Left lung (tissue), 4 donors: ENCODE measurements at regions not wholly inside any gene's neighbourhood (a gene's known extent, or its start where the extent isn't known, plus 50 kb on each side); places are given as distances from the start of the nearest gene placed in this dataset.

Experiments
- ATAC-seq: fragments of 200-7000 bp; cut with Tn5 transposase; one replicate; pipeline ENCODE4 v1.9.1; 2020; ENCODE audit warnings: moderate library complexity
- DNase-seq, 4 donors: peaks; one replicate each; pipeline ENCODE4 v3.0.0-alpha.2; 2013 to 2020
- H3K27ac ChIP-seq, 2 donors: fragments of 200-600 bp; sonication (generic) in 1 of 2; one replicate each; pipeline versions ENCODE4 v1.5.0 to v1.8.0; 2020 to 2021
- H3K27me3 ChIP-seq, 2 donors: fragments of 200-600 bp; sonication (generic) in 1 of 2; one replicate each; pipeline versions ENCODE4 v1.5.0 to v1.8.0; 2020 to 2021
- H3K36me3 ChIP-seq, 2 donors: fragments of 200-600 bp; sonication (generic) in 1 of 2; one replicate each; pipeline versions ENCODE4 v1.5.0 to v1.8.0; 2020 to 2021
- H3K4me1 ChIP-seq, 2 donors: fragments of 200-600 bp; one replicate each; pipeline ENCODE4 v1.8.0; 2021
- H3K4me3 ChIP-seq, 2 donors: fragments of 200-600 bp; sonication (generic) in 1 of 2; one replicate each; pipeline versions ENCODE4 v1.5.0 to v1.8.0; 2020 to 2021; ENCODE audit warnings: mild to moderate bottlenecking in 1 of 2
- H3K9me3 ChIP-seq, 2 donors: fragments of 200-600 bp; sonication (generic) in 1 of 2; one replicate each; pipeline versions ENCODE4 v1.5.0 to v1.8.0; 2020 to 2021
- CTCF ChIP-seq, 2 donors: fragments of 200-600 bp; sonication (generic) in 1 of 2; IDR thresholded peaks; one replicate each; pipeline versions ENCODE4 v1.5.0 to v1.8.0; 2021; ENCODE audit warnings: antibody characterized with exemption in 2 of 2
- intact Hi-C, 2 donors: fragments of 100-400 bp; cut with DNase I; formaldehyde crosslinking; loops; one replicate each; pipeline versions ENCODE4 v1.11.2 to v1.14.2; 2022
- donor health status: DM: no; HTN: yes; CAD: no.
- donor health status: DM: no; HTN: no; CAD: no.

- no peak for DNase-seq
- Histone ChIP-seq H3K4me3 (no peak overlapping the region), H3K27ac (no peak overlapping the region), H3K4me1 (peaks cover 4 to 5% of the 10 kb centered on the region in 2 donors), H3K36me3 (no peaks in the 10 kb centered on the region), H3K27me3 (peaks cover 0 to 8% of the 10 kb centered on the region in 2 donors), H3K9me3 (no peaks in the 10 kb centered on the region)
- no peak for TF ChIP-seq CTCF (IDR thresholded peaks at IDR 0.05)
- no peak for ATAC-seq
- intact Hi-C loops: no loop called here
These were observed 277.9 kb upstream of the THBS1 start for GRCh38 chr15:39302936-39303335.

- no peak overlapping the region for H3K27ac ChIP-seq
- intact Hi-C loops: no loop called here
- H3K4me1 ChIP-seq: peaks cover 4 to 5% of the 10 kb centered on the region in 2 donors
- no peaks in the 10 kb centered on the region for H3K36me3 ChIP-seq
- TF ChIP-seq CTCF (IDR thresholded peaks at IDR 0.05): no peak
- H3K9me3 ChIP-seq: no peaks in the 10 kb centered on the region
- H3K4me3 ChIP-seq: no peak overlapping the region
- peaks cover 0 to 8% of the 10 kb centered on the region in 2 donors for H3K27me3 ChIP-seq
- ATAC-seq (no peak), DNase-seq (no peak)
These were observed 276.6 kb upstream of the THBS1 start for GRCh38 chr15:39304201-39304841.

GRCh38 chr15:39304931-39305728, 275.7 kb upstream of the THBS1 start:
- Histone ChIP-seq H3K9me3 (no peaks in the 10 kb centered on the region), H3K27ac (no peak overlapping the region), H3K4me1 (peaks cover 4 to 5% of the 10 kb centered on the region in 2 donors), H3K4me3 (no peak overlapping the region), H3K36me3 (no peaks in the 10 kb centered on the region), H3K27me3 (peaks cover 0 to 8% of the 10 kb centered on the region in 2 donors)
- intact Hi-C loops: no loop called here
- DNase-seq: no peak
- no peak for ATAC-seq
- no peak for TF ChIP-seq CTCF (IDR thresholded peaks at IDR 0.05)

GRCh38 chr15:39310633-39311032, 270.2 kb upstream of the THBS1 start:
- ATAC-seq: no peak
- Histone ChIP-seq H3K27ac (no peak overlapping the region), H3K36me3 (no peaks in the 10 kb centered on the region), H3K4me3 (no peak overlapping the region), H3K4me1 (peaks cover 0 to 3% of the 10 kb centered on the region in 2 donors), H3K9me3 (no peaks in the 10 kb centered on the region), H3K27me3 (no peaks in the 10 kb centered on the region)
- no peak for DNase-seq
- intact Hi-C loops: no loop called here
- TF ChIP-seq CTCF (IDR thresholded peaks at IDR 0.05): no peak

GRCh38 chr15:39312984-39313383, 267.9 kb upstream of the THBS1 start:
- peaks cover 0 to 3% of the 10 kb centered on the region in 2 donors for H3K4me1 ChIP-seq
- H3K36me3 ChIP-seq: no peaks in the 10 kb centered on the region
- H3K27ac ChIP-seq: no peak overlapping the region
- ATAC-seq (peak; percentile 98), DNase-seq (peak in 1 of 4 donors; percentile 53)
- peak in 1 of 2 donors; percentile 10 for TF ChIP-seq CTCF (IDR thresholded peaks at IDR 0.05)
- intact Hi-C loops: no loop called here
- H3K9me3 ChIP-seq: no peaks in the 10 kb centered on the region
- no peak overlapping the region for H3K4me3 ChIP-seq
- H3K27me3 ChIP-seq: no peaks in the 10 kb centered on the region
